Upper lobe of left lung (tissue), 4 donors: ENCODE measurements at regions not wholly inside any gene's neighbourhood (a gene's known extent, or its start where the extent isn't known, plus 50 kb on each side); places are given as distances from the start of the nearest gene placed in this dataset.

Source experiments
- CTCF ChIP-seq, 6 experiments: fragments of 450-650 bp in 4 of 6; fragments of 200-600 bp in 2 of 6; sonication (generic) in 2 of 6; IDR thresholded peaks; one replicate each; pipeline ENCODE4 v1.5.1; 2016 to 2019; ENCODE audit warnings: antibody characterized with exemption in 6 of 6
- EP300 ChIP-seq, 4 donors: sonication (generic); formaldehyde crosslinking; IDR thresholded peaks; one replicate each; pipeline ENCODE4 v1.5.1; 2017; ENCODE audit warnings: antibody characterized with exemption in 4 of 4, control low read depth in 2 of 4
- POLR2A ChIP-seq, 4 donors: fragments of 450-650 bp; IDR thresholded peaks; one replicate each; pipeline ENCODE4 v1.5.1; 2016 to 2017; ENCODE audit warnings: antibody characterized with exemption in 4 of 4, mild to moderate bottlenecking in 2 of 4
- POLR2AphosphoS5 ChIP-seq, 2 donors: sonication (generic); formaldehyde crosslinking; IDR thresholded peaks; one replicate each; pipeline ENCODE4 v1.5.1; 2017; ENCODE audit warnings: antibody characterized with exemption in 2 of 2

- no peak for TF ChIP-seq CTCF (IDR thresholded peaks at IDR 0.05)
- no peak for TF ChIP-seq EP300 (IDR thresholded peaks at IDR 0.05)
- no peak for TF ChIP-seq POLR2A (IDR thresholded peaks at IDR 0.05)
- no peak for TF ChIP-seq POLR2AphosphoS5 (IDR thresholded peaks at IDR 0.05)
Measured at GRCh38 chr2:226198956-226199355, 600.7 kb downstream of the IRS1 start.
